COLO829 (cell line): ENCODE measurements at regions not wholly inside any gene's neighbourhood (a gene's known extent, or its start where the extent isn't known, plus 50 kb on each side); places are given as distances from the start of the nearest gene placed in this dataset.
"Not testable (repeated sequence)": the region's sequence is repeated elsewhere in the genome, so short reads cannot be mapped to it uniquely, and the experiment has no call there.

Experiments
- DNase-seq: peaks from one replicate; pipeline ENCODE4 v3.0.0; 2012; ENCODE audit warnings: low spot score

DNA sequence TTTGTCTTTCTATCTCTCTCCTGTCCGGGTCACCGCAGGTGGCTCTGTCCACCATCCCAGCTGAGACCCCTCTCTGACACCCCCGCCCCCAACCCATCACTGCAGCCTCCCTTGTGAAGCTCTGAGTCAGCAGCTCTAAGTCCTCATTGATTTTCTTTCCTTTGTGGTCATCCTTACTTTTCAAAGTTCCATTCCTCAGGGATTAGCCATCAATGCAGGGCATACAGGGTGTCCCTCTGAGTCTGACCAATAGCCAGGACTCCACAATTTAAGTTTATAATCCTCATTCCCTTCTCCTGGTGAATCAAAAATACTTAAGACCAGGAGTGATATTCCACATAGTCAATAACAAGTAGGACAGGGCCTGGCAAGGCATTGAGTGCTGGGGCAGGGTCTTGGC, 333.3 kb upstream of the CNR1 start:
- no peak for DNase-seq

DNA sequence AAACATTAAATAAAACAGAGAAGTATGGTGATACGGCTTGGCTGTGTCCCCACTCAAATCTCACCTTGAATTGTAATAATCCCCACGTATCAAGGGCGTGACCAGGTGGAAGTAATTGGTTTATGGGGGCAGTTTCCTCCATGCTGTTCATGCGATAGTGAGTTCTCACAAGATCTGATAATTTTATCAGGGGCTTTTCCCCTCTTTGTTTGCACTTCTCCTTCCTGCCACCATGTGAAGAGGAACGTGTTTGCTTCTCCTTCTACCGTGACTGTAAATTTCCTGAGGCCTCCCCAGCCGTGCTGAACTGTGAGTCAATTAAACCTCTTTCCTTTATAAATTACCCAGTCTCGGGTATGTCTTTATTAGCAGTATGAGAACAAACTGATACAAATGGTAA, 331.3 kb upstream of the CNR1 start:
- not testable (repeated sequence) for DNase-seq

DNA sequence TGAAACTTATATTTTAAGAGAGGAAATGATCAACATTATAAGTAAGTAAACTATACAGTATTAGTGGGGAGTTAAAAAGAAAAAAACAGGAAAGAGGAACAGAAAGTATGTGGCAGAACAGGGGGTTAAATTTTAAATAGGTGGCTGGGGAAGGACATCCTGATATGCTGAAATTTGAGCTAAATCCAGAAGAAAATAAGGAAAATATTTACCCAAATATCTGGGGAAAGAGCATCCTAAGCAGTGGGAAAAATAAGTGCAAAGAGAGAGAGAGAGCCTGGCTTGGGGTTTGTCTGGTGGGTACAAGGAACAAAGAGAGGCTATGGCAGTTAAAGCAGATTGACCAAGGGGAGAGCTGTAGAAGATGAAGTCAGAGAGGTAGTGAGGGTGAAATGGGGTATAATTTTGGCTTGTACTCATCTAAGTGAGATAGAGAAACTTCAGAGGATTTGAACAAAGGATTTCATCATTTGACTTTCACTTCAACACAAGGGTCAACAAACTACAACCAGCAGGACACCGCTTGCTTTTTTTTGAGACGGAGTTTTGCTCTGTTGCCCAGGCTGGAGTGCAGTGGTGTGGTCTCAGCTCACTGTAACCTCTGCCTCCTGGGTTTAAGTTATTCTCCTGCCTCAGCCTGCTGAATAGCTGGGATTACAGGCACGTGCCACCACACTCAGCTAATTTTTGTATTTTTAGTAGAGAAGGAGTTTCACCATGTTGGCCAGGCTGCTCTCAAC, 328.4 kb upstream of the CNR1 start:
- DNase-seq: no peak

DNA sequence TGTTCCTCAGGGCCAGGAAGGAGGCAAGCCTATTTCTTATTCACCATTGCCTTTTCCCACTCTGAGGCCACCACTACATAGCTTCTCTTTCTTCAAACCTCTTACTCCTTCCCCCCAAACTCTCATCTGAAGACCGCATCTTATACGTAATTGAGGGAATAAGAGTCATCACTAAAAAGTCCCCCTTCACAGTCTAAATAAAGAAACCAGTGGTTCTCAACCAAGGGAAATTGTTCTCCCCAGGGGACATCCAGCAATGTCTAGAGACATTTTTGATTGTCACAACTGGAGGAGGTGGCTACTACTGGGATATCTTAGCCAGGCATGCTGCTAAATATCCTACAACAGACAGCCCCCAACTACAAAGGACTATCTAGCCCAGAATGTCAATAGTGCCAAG, 327.6 kb upstream of the CNR1 start:
- DNase-seq: no peak

DNA sequence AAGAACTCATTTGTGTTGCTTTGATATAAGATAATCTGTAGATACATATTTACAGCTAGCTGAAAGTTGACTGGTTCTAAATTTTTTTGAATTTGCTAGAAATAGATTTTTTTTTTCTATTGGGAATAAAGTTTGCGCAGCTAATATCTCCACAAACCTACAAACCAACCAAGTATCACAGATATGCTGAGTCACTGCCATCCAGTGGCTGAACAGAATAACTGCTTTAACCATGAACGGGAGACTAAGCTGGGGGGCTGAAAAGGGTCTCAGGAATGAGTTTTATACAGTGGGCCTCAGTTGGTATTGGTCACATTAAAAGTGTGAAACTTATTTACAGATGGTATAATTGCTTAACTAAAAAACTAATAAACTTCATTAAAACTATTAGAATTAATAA, 326.7 kb upstream of the CNR1 start:
- DNase-seq: peak; percentile 41

DNA sequence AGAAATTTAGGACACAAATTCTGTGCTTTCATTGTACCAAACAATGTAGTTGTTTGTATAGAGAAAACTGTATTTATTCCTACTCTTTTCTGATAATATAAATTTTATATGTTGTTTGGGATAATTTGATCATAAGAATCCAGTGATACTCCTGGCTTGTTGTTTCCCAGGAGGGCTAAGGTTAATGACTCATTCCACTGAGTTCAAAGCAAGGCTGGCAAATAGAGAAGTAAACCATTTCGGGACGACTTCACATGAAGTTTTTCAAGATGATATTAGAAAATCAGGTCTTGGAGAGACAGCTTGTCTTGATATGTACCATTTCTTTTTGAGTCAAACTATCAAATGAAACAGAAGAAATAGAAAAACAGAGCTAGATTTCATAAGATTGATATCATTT, 326.1 kb upstream of the CNR1 start:
- no peak for DNase-seq

DNA sequence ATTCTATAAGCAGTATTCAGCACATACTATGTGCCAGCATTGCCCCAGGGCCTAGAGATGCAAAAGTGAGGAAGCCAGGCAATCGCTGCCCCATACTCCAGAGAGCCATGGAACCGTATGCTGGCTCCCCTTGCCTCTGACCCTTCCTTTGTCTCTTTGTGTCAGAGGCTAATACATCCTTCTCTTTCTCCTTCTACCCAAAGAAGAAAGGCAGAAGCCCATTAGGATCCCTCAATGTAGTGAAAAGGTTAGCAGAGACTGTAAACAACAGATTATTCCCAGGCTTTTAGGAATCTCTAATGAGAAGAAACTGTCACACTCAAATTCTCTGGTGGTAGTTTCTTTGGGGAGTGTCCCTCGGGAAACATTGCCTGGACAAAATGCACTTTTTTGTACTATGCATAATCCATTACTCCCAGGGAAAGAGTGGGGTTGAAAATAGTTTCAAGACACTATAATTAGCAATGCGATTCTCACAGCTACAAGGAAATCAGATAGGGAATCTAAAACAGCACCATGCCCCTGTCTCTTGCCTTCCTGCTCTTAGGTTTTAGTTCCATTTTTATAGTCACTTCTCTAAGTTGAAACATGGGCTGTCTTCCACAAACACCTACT, 325.2 kb upstream of the CNR1 start:
- no peak for DNase-seq

DNA sequence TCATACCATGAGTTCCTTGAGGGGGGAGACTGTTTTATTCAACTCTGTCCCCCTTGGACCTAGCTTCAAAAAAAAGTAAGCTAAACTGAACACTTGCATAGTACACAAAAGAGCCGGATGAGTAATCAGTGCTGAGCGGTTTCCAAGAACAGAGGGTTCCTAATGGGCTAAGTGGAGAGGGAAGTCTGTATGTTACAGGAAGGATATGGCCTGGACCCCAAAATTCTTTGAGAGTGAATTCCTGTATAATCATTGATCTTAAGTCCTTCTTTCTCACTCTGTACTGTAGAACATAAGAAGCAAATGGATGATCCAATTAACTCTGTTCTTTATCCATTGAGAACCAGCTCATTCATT, 324.7 kb upstream of the CNR1 start:
- DNase-seq: peak; percentile 6

DNA sequence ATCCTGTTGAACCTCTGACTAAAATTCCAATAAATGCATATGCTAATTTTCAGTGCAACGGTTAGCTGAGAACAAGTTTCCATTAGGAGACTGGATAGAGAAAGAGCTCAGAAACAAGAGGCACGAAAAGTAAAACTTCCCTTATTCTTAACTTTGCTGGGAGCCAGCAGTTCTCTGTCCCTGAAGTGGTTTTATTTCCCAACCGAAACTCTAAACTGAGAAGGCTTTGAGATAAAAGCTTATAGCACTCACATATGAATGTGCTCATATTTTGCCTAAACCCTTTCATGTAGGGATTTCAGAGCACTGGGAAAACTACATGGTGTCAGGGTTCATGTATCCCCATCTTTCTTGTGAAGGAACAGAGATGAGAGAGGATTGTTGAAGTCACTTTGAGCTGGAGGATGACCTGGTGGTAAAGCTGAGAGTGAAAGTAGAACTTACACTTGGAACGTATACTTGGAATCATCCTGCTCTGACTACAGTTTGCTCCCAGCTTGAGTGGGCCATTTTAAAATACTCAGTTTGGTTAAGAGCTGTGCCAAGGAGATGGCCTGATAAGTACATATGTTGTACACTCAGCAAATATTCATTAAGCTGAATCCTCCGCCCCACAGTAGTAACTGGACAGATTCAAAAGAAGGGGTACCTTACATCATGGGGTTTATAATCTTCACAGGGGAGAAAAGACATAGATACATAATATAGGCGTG, 324.2 kb upstream of the CNR1 start:
- DNase-seq: no peak

DNA sequence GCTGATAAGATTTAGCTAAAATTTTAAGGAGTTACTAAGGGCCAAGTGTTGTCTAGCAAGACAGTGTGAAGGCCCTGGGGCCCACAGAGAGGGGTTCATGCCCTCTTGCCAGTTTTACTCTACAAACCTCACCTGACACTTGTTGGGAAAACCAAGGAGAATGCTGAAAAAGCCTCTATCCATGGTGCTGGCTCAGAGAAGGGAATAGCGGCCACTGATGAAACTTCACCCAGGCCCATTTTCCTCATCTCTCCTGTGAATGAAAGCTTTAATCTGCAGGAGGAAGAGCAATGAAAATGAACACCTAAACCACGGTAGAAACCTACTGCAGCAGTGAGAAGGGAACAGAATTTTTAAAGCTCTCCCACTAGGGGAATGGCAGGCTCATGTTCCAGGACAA, 317.3 kb upstream of the CNR1 start:
- no peak for DNase-seq

DNA sequence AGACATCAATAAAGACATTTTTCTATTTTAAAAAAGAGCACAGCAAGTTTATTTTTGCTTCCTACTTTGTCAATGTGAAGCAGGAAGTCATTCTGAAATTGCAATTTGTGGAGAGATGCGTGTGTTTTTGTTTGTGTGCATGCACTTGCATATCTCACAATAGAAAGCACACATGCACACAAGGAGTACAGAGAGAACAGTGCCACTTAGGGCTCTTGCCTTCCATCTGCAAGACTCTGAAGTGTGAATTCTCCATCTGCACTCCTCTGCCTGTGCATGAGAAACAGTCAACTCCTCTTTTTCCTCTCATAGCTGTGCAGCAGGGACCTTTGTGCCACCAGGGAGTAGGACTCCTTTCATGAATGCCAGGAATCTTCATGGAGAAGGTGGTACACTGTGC, 316.3 kb upstream of the CNR1 start:
- no peak for DNase-seq

DNA sequence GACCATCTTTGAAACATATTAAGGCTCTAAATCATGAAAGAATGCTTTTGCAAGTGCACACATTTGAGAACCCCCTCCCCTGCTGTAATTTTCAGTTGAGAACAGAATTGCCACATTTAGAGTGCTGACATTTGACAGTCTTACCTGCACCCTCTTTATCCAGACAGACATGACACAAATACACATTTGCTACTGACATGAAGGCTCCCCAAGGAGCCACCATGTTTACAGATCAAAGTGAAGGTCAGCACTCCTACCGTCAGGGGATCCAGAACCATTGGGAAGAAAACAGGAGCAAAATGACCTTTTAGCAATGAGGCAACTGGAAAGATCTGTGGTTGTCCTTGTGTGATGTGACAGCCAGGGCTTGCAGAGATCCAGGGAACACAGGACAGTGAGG, 315.4 kb upstream of the CNR1 start:
- no peak for DNase-seq

DNA sequence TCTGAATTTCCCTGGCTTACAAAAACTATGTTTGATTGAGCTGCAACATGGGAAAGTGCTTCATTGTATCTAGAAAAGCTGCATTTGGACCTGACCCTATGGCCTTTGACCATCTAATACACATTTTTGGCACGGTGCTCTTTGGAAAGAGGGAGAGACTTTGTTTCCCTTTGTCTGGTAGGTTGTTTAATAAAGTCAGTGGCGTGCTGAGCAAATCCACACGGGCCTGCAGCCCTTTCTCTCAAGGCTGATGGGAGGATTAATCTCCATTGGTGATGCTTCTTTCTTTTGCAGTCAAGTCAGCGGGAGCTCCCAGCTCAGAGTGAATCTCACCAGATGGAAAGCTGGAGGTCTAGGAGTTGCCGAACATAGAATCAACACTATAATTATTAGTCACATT, 314.7 kb upstream of the CNR1 start:
- no peak for DNase-seq

DNA sequence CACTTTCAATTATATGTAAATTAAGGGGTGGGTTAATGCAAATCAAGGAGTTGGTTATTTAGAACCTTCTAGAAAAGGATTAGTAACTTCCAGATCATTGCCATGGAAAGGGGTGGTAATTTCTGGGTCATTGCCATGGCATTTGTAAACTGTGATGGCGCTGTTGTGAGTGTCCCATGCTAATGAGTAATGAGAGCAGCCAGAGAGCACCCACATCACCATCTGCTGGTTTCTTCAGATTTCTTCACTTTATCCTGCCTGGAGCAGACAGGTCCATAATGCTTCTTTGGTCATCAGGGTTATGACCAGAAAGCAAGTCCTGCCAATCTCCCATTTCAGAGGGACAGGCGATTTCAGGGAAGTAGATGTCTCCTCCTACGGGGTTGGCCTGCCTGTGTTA, 311.3 kb upstream of the CNR1 start:
- no peak for DNase-seq

DNA sequence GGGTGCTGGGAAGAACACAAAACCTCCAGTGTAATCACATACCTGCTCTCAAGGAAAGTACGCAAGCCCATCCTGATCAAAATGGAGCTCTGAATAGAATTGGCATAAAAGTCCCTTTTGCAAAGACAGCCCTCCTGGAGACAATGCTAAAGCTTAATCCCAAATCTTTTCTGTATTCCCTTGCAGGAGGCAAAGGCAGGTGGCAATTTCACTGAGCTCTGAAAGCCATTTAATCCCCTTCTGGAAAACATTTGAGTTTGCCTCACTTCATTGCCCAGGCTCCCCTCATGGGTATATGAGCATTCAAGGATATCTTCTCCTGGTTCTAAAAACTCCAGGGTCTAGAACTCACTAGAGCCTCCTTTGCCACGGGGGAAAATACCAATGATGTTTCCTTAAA, 310.2 kb upstream of the CNR1 start:
- no peak for DNase-seq

DNA sequence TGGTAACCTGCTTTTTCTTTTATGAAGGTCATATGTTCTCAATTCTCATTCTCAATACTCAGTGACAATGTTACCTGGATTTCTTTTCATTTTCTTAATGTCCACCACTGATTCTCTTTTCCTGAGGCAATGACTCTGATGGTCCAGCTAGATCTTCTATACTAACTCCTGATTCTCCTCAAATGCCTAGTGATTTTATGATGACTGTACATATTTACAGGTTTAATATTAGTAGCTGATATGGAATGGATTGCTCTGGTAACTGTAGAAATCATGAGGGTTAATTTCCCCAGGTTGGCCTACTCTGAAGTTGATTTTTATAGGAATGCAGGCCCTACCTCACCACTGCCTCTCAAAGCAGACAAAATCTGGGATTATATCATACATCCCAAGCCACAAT, 308.6 kb upstream of the CNR1 start:
- no peak for DNase-seq

DNA sequence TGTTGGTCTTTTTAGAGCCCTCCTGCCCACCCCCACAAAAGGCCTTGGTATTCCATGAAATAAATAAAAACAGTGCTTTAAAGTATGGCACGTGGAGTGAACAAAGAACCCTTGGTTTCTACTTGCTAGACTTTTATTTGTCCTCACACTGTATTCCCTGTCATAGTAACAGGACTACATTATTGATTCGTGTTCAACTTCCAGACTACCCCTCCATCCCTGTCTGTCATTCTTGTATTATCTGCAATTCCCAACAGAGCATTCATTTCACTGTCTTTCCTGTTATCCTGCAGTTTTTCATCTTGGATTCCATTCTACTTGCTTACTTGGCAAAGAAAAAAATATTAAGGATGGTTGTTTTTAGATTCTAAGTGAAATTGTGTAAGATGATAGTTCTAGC, 307.4 kb upstream of the CNR1 start:
- DNase-seq: peak; percentile 11

DNA sequence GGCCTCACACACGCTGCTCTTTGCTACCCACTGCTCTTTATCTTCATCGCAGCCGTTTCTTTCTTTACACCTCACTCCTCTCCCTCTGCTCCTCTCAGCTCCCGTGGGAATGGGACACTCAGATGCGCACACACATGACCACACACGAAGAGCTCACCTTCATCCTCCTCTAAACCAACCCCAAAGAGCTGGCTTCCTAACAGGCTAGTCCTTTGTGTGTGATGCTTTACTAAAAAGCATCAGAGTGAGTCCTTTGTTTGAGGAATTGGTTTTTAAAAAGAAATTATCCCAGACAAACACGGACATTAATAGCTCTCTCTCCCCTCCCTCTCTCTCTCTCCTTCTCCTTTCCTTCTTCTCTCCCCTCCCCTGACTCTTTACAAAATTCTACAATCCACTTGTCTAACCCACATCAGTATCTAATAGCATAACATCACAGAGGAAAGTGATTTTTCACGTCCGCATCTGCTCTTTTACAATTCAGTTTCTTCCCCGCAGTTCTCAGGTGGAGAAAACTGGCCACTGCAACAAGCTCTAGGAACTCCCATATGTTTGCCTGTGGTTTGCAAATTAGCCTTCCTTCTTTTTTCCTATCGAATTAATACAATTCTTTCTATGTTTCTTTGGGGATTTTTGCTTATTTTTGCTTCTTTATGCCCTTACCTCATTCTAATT, 306.8 kb upstream of the CNR1 start:
- DNase-seq: no peak

DNA sequence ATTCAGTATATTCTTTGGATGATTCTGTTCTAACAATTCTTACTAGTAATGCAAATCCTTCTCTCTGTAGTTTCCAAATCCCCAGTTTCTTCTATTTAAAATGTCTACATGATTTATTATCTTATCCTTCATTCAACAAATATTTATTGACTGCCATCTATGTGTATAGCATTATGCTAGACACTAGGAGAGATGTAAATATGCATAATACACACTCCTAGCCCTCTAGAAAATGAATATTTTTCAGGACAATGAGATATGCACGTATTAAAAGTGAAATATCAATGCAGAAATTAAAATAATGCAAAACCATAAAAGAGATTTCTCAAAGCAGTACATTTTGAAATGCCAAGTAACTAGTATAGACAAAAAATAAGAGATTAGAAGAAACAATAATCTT, 293.5 kb upstream of the CNR1 start:
- no peak for DNase-seq

DNA sequence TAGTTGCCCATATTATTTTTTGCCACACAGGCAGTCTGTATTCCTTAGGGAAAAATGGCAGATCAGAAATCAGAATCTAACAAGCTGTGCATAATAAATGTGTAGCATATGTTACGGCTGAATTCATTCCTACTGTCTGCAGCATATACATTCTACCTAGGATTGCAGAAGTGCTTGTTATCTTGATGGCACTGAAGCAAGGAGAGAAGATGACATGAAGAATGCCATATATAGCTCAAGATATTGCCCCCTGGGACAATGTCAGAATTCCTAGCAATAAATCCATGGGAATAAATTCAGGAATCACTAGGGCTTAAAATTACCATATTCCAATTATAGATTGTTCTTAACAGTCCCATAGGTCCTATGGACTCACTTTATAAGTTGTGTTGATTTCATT, 293.0 kb upstream of the CNR1 start:
- DNase-seq: no peak

DNA sequence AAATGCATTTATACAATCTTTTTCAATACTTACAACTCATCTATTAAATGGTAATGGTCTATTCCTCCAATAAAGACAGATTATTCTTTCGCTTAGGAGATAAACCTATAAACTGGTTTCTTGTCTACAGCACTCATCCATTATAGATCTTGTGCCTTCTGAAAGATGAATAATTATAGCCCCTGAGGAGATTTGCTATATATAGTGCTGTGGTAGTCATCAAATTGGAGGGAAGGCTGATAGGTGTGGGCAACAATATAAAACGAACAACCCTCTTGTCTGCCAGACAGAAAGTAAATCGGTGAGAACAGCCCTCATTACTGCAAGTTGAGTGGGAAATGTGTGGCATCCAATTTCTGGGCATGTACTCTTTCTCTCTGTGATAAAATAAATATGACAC, 292.5 kb upstream of the CNR1 start:
- no peak for DNase-seq

DNA sequence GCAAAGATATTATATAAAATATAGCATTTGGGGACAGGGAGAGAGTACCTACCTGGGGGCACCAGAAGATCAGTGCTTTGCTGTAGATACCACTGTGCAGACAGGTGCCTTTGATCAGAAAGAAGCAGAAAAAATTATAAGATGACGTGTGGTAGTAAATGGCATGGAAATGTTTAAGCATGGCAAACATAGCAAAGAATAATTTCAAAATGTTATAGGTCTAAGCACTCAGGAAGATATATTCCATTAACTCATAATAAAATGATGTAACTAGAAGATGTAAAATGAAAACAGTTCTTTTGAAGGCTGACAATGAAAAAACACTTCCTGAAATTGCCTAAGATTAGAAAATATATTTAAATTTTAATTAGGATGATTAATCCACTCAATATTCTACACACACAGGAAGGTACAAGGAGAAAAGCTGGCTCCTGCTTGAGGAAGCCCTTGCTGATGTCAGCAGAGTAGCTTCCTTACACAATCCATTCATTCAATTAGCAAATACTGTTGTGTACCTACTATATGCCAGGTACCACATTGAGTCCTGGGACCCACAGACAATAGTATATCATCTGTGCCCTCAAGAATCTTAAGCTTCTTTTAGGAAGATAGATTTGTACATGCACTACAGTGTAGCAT, 290.2 kb upstream of the CNR1 start:
- DNase-seq: no peak

DNA sequence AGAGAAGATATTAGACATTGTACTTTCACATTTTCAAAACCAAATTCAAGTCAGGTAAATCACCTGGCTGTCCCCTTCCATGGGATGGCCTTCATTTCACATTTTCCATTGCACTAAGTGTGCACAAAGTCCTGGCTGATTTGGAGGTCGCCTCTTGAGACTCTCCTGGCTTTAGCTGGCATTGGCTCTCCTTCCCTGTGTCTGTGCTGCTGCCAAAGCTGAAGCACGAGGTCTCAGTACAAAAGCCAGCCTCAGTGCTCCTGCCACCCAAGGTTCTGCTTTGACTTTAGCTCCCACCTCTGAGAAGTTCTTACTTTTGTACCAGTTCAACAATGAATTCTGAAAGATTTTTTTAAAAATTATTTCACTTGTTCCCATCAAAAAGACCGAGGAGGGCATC, 289.2 kb upstream of the CNR1 start:
- DNase-seq: no peak
